Endodermal cell (in vitro differentiated cells): ENCODE measurements at regions not wholly inside any gene's neighbourhood (a gene's known extent, or its start where the extent isn't known, plus 50 kb on each side); places are given as distances from the start of the nearest gene placed in this dataset.

Experiments used
- DNase-seq: peaks from one replicate; pipeline ENCODE4 v3.0.0-alpha.2; 2017
- H3K27ac ChIP-seq: 2 replicates; pipeline ENCODE4 v1.5.1; 2013; ENCODE audit warnings: mild to moderate bottlenecking, low read depth, low read length, moderate library complexity
- H3K27me3 ChIP-seq: 2 replicates; pipeline ENCODE4 v1.6.1; 2013; ENCODE audit warnings: mild to moderate bottlenecking, low read length, moderate library complexity; ENCODE audit not compliant: insufficient read depth, control insufficient read depth, poor library complexity, severe bottlenecking
- H3K36me3 ChIP-seq: 2 replicates; pipeline ENCODE4 v1.7.0; 2013; ENCODE audit warnings: mild to moderate bottlenecking, low read length, moderate library complexity; ENCODE audit not compliant: control insufficient read depth, insufficient read depth
- H3K4me1 ChIP-seq: one replicate; pipeline ENCODE4 v1.7.0; 2013; ENCODE audit warnings: low read length; ENCODE audit not compliant: control insufficient read depth, insufficient read depth
- H3K4me3 ChIP-seq: 2 replicates; pipeline ENCODE4 v1.5.1; 2013; ENCODE audit warnings: mild to moderate bottlenecking, low read length, moderate library complexity
- H3K9ac ChIP-seq: 2 replicates; pipeline ENCODE4 v1.6.1; 2013; ENCODE audit warnings: mild to moderate bottlenecking, low read length, moderate library complexity; ENCODE audit not compliant: poor library complexity, severe bottlenecking; ENCODE audit errors: extremely low read depth
- H3K9me3 ChIP-seq: 2 replicates; pipeline ENCODE4 v1.6.1; 2013; ENCODE audit warnings: mild to moderate bottlenecking, low read length, moderate library complexity; ENCODE audit not compliant: control insufficient read depth
- H3K27ac Mint-ChIP-seq: 2 replicates; pipeline ENCODE4 v1.8.0; 2020; ENCODE audit warnings: mixed read lengths
- H3K27me3 Mint-ChIP-seq: 2 replicates; pipeline ENCODE4 v1.8.0; 2021; ENCODE audit warnings: mild to moderate bottlenecking, mixed read lengths; ENCODE audit not compliant: insufficient read depth
- H3K36me3 Mint-ChIP-seq: 2 replicates; pipeline ENCODE4 v1.8.0; 2020; ENCODE audit warnings: low read depth, mixed read lengths
- H3K4me1 Mint-ChIP-seq: 2 replicates; pipeline ENCODE4 v1.8.0; 2020; ENCODE audit warnings: mixed read lengths
- H3K4me3 Mint-ChIP-seq: 2 replicates; pipeline ENCODE4 v1.8.0; 2020; ENCODE audit warnings: mild to moderate bottlenecking, moderate library complexity, mixed read lengths
- H3K9me3 Mint-ChIP-seq: 2 replicates; pipeline ENCODE4 v1.8.0; 2020; ENCODE audit warnings: mild to moderate bottlenecking, mixed read lengths
- WGBS, 2 experiments: methylation state at CpG; one replicate each; pipeline versions ENCODE4 v1.1.5 to v1.1.7; 2013; ENCODE audit warnings: missing lambda C conversion rate in 2 of 2, mixed read lengths in 1 of 2; ENCODE audit not compliant: insufficient coverage in 1 of 2, insufficient read length in 1 of 2; 5-methylcytosine and 5-hydroxymethylcytosine counted together
- TF ChIP-seq, protein P1 (sequence below): fragments of 200-600 bp; sonication (generic); conservative IDR thresholded peaks from 2 replicates; pipeline ENCODE4 v1.5.0; 2021; ENCODE audit warnings: antibody characterized with exemption, mild to moderate bottlenecking

DNA sequence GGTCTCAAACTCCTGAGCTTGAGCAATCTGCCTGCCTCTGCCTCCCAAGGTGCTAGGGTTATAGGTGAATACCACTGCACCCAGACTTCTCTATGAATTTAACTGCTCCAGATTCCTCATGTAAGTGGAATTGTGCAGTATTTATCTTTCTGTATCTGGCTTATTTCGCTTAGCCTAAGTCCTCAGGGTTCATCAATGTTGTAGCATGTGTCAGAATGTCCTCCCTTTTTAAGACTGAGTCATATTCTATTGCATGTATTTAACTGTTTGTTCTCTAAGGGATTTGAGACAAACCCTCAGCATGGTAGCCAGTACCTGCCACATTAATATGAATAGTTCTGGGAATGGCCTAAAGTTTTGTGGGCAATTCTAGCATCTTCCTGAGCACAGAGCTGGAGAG lies 53.9 kb upstream of the TUT7 start:
- Histone ChIP-seq H3K27ac (no peak overlapping the region), H3K9ac (no peak overlapping the region), H3K4me3 (no peak overlapping the region), H3K9me3 (peaks cover 12% of the 10 kb centered on the region), H3K4me1 (peaks cover 7% of the 10 kb centered on the region), H3K36me3 (no peaks in the 10 kb centered on the region), H3K27me3 (peaks cover 54% of the 10 kb centered on the region)
- 87% methylated on average over 1 of the region's 1 CpG; no CpG with 5 or more reads in 1 of the 2 experiments for WGBS, 2 experiments
- Mint-ChIP-seq H3K36me3 (peaks cover 2% of the 10 kb centered on the region), H3K27me3 (peaks cover 83% of the 10 kb centered on the region), H3K4me3 (no peak overlapping the region), H3K4me1 (peaks cover 28% of the 10 kb centered on the region), H3K27ac (no peak overlapping the region), H3K9me3 (peaks cover 8% of the 10 kb centered on the region)
- no peak for DNase-seq
- TF ChIP-seq, protein P1, sequence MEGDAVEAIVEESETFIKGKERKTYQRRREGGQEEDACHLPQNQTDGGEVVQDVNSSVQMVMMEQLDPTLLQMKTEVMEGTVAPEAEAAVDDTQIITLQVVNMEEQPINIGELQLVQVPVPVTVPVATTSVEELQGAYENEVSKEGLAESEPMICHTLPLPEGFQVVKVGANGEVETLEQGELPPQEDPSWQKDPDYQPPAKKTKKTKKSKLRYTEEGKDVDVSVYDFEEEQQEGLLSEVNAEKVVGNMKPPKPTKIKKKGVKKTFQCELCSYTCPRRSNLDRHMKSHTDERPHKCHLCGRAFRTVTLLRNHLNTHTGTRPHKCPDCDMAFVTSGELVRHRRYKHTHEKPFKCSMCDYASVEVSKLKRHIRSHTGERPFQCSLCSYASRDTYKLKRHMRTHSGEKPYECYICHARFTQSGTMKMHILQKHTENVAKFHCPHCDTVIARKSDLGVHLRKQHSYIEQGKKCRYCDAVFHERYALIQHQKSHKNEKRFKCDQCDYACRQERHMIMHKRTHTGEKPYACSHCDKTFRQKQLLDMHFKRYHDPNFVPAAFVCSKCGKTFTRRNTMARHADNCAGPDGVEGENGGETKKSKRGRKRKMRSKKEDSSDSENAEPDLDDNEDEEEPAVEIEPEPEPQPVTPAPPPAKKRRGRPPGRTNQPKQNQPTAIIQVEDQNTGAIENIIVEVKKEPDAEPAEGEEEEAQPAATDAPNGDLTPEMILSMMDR, result no peak

DNA sequence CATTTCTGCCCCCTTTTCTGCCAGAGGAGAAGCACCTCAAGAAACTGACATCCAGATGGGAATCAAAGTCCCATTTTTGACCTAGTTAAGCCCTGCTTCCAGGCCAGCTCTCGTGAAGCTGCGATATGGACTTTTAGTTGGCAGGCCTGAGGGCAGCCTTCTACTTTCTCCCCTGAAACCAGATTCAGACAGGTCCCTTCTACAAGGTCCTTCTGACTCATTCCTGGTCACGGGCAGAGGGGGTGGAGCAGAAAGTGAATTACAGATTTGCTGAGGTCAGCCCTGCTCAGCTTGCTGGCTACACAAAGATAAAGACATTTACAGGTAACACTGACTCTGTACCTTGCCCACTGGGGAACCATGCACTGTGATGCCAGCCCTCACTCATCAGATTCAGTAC lies 52.8 kb upstream of the TUT7 start:
- H3K27me3 Mint-ChIP-seq, result peaks cover 78% of the 10 kb centered on the region
- Histone ChIP-seq H3K27me3 (peaks cover 44% of the 10 kb centered on the region), H3K9ac (no peak overlapping the region), H3K4me1 (peaks cover 7% of the 10 kb centered on the region), H3K36me3 (no peaks in the 10 kb centered on the region), H3K9me3 (peaks cover 2% of the 10 kb centered on the region), H3K4me3 (no peak overlapping the region), H3K27ac (no peak overlapping the region)
- TF ChIP-seq, protein P1, result no peak
- DNase-seq, result peak; percentile 61
- H3K9me3 Mint-ChIP-seq, result peaks cover under 1% of the 10 kb centered on the region
- peaks cover 28% of the 10 kb centered on the region for H3K4me1 Mint-ChIP-seq
- no peaks in the 10 kb centered on the region for H3K36me3 Mint-ChIP-seq
- no peak overlapping the region for H3K27ac Mint-ChIP-seq
- peak overlapping the region; percentile 11 for H3K4me3 Mint-ChIP-seq
- 55 to 78% methylated on average over 2 to 3 of the region's 3 CpGs for WGBS, 2 experiments

DNA sequence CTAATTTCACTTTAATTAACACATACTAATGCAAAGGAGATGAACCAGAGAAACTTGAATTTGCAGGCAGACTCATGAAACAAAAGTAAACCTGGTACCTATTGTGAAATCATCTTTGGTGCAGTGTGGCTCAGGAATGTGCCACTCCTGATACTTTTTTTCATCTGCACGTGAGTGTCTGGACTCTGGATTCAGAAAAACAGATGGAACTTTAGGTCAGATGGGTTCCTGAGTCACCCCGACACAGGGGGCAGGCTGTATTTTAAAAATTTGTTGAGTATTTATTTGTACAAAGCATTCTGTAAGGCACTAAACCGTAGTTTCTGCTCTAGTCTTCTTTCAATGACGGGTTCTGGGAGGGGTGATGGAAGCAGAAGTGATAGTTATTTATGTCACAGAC lies 52.2 kb upstream of the TUT7 start:
- Histone ChIP-seq H3K36me3 (no peaks in the 10 kb centered on the region), H3K27ac (no peak overlapping the region), H3K4me3 (no peak overlapping the region), H3K4me1 (peaks cover 7% of the 10 kb centered on the region), H3K9ac (no peak overlapping the region), H3K9me3 (no peaks in the 10 kb centered on the region), H3K27me3 (peaks cover 38% of the 10 kb centered on the region)
- Mint-ChIP-seq H3K36me3 (no peaks in the 10 kb centered on the region), H3K27me3 (peaks cover 71% of the 10 kb centered on the region), H3K4me3 (no peak overlapping the region), H3K4me1 (peaks cover 28% of the 10 kb centered on the region), H3K27ac (no peak overlapping the region), H3K9me3 (no peaks in the 10 kb centered on the region)
- TF ChIP-seq, protein P1, result no peak
- DNase-seq, result no peak
- 75 to 84% methylated on average over 4 of the region's 4 CpGs for WGBS, 2 experiments
